ENCODE measurements at regions not wholly inside any gene's neighbourhood (a gene's known extent, or its start where the extent isn't known, plus 50 kb on each side); places are given as distances from the start of the nearest gene placed in this dataset.

DNA sequence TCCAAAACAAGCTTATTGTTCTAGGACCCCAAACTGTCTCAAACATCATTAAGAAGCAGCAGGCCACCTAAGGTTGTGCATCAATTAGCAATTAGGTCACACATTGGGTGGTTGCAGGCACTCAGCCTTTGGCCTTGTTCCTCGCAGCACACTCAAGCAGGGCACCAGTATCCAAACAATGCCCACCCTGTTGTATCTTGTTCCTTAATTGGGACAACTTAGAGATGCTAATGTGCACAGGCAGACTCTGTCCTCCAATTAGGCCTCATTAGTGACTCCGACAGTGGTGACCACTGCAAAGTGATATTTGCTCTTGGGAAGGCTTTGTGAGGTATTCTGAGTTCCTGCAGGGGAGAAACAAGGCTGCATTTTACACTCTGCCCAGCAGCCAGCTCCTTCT is 515.1 kb upstream of the PTBP2 start:
- TF ChIP-seq, protein P1, sequence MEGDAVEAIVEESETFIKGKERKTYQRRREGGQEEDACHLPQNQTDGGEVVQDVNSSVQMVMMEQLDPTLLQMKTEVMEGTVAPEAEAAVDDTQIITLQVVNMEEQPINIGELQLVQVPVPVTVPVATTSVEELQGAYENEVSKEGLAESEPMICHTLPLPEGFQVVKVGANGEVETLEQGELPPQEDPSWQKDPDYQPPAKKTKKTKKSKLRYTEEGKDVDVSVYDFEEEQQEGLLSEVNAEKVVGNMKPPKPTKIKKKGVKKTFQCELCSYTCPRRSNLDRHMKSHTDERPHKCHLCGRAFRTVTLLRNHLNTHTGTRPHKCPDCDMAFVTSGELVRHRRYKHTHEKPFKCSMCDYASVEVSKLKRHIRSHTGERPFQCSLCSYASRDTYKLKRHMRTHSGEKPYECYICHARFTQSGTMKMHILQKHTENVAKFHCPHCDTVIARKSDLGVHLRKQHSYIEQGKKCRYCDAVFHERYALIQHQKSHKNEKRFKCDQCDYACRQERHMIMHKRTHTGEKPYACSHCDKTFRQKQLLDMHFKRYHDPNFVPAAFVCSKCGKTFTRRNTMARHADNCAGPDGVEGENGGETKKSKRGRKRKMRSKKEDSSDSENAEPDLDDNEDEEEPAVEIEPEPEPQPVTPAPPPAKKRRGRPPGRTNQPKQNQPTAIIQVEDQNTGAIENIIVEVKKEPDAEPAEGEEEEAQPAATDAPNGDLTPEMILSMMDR (IDR thresholded peaks at IDR 0.05) = no peak
- TF ChIP-seq POLR2A (IDR thresholded peaks at IDR 0.05) = no peak
